ENCODE measurements at regions not wholly inside any gene's neighbourhood (a gene's known extent, or its start where the extent isn't known, plus 50 kb on each side); places are given as distances from the start of the nearest gene placed in this dataset.

DNA sequence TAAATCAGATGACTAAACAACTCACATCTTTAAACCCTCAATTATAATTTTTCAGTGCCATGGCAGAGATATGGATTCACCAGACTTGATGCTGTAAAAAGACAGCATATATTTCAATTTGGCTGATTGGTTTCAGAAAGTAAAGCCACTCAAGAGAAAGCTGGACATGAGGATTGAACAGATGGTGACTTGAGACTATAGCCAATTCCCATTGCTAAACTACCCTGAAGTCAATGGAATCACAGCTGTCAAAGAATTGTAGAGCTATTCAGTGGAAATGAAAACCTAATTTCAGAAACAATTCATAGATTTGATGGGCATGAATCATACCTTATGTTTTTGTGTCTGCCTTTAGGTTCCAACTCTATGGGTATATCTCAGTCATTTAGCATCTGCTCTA, 510.6 kb upstream of the BOD1L1 start:
- Mint-ChIP-seq H3K27ac (ENCODE audit: unreplicated experiment) (no peak overlapping the region), H3K9me3 (ENCODE audit: low read depth) (no peaks in the 10 kb centered on the region), H3K36me3 (ENCODE audit: low read depth) (no peaks in the 10 kb centered on the region), H3K4me3 (ENCODE audit: unreplicated experiment) (no peak overlapping the region), H3K4me1 (ENCODE audit: low read depth) (no peaks in the 10 kb centered on the region), H3K27me3 (ENCODE audit: low read depth) (peaks cover 8% of the 10 kb centered on the region)
- TF ChIP-seq, protein P1, sequence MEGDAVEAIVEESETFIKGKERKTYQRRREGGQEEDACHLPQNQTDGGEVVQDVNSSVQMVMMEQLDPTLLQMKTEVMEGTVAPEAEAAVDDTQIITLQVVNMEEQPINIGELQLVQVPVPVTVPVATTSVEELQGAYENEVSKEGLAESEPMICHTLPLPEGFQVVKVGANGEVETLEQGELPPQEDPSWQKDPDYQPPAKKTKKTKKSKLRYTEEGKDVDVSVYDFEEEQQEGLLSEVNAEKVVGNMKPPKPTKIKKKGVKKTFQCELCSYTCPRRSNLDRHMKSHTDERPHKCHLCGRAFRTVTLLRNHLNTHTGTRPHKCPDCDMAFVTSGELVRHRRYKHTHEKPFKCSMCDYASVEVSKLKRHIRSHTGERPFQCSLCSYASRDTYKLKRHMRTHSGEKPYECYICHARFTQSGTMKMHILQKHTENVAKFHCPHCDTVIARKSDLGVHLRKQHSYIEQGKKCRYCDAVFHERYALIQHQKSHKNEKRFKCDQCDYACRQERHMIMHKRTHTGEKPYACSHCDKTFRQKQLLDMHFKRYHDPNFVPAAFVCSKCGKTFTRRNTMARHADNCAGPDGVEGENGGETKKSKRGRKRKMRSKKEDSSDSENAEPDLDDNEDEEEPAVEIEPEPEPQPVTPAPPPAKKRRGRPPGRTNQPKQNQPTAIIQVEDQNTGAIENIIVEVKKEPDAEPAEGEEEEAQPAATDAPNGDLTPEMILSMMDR (IDR thresholded peaks at IDR 0.05), result no peak
- no peak for DNase-seq (ENCODE audit: low spot score)

DNA sequence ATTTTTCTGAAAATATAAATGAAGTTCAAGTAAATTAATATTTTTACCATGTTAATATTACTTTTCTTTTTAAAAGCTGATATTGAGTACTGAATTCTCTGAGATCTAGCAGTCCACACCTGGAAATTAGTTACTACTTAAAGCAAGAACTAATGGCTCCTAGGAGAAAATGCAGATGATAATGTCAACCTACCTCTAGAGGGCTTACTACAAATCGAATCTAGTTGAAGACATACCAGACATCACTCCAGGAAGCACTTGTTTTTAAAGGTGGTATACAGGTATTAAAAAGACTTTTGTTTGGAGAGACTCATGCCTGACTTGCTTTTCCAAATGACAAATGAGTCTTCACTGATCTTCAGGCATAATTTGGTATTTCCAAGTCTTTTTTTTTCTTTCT, 516.4 kb upstream of the BOD1L1 start:
- Mint-ChIP-seq H3K27ac (ENCODE audit: unreplicated experiment) (no peak overlapping the region), H3K36me3 (ENCODE audit: low read depth) (no peaks in the 10 kb centered on the region), H3K27me3 (ENCODE audit: low read depth) (peaks cover 2% of the 10 kb centered on the region), H3K4me1 (ENCODE audit: low read depth) (no peaks in the 10 kb centered on the region), H3K9me3 (ENCODE audit: low read depth) (no peaks in the 10 kb centered on the region), H3K4me3 (ENCODE audit: unreplicated experiment) (no peak overlapping the region)
- DNase-seq (ENCODE audit: low spot score), result no peak
- TF ChIP-seq, protein P1 (IDR thresholded peaks at IDR 0.05), result peak; percentile 26

DNA sequence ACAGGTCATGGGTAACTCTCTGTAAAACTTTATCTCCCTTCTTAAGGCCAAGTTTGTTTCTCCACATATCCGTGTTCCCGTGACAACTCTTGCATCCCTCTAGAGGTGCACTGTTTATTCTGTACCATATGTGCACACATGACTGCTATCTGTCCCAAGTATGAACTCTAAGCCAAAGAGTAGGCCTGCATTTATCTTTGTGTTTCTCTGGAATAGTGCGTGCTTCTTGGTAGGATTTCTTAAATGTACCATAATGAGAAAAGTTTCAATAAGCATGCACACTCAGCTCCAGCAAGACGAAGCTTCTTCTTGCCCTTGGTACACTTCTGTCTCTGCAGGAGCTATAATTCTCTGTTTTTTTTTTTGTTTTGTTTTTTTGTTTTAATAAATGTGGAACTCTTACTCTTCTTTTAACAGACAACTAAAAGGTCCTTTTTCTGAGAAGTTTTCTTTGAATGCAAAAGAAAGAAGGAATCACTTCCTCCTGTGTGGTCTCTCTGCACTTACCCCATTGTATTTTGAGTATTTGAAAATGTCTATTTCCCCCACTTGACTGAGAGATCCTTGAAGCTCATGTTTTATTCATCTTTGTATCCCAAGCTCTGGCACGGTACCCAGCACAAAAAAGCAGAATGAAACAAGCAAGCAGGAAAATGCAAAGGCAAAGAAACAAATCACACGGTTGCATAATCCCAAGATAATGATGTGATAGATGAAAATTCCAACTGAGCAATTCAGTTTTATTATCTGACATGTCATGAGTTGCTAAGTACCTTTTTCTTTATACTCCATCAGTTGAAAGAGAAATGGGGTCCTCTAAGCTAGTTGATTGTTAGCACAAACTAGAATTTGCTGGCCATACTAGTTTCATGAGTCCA, 521.9 kb upstream of the BOD1L1 start:
- Mint-ChIP-seq H3K27me3 (ENCODE audit: low read depth) (peaks cover 24% of the 10 kb centered on the region), H3K36me3 (ENCODE audit: low read depth) (no peaks in the 10 kb centered on the region), H3K27ac (ENCODE audit: unreplicated experiment) (no peak overlapping the region), H3K4me1 (ENCODE audit: low read depth) (no peaks in the 10 kb centered on the region), H3K9me3 (ENCODE audit: low read depth) (no peaks in the 10 kb centered on the region), H3K4me3 (ENCODE audit: unreplicated experiment) (no peak overlapping the region)
- no peak for DNase-seq (ENCODE audit: low spot score)
- TF ChIP-seq, protein P1 (IDR thresholded peaks at IDR 0.05), result no peak

DNA sequence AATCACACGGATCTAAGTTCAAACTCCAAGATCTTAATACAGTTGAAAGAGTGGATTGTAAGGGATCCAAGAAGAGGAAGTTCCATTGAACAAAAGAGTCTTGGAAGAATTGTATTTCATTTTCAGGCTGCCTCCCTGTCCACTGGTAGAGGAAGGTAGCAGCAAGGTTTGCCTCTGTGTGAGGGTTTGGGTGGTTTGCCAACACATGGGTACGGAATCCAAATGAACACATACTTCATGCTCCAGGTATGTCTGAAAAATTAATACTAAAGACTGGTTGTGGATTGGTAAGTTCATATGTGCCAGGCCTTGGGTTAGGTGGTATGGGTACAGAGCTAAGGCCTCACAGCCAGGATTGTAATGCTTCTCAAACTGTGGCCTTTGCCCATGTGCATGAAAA, 523.6 kb upstream of the BOD1L1 start:
- H3K9me3 Mint-ChIP-seq (ENCODE audit: low read depth), result no peaks in the 10 kb centered on the region
- DNase-seq (ENCODE audit: low spot score), result no peak
- H3K36me3 Mint-ChIP-seq (ENCODE audit: low read depth), result no peaks in the 10 kb centered on the region
- H3K4me1 Mint-ChIP-seq (ENCODE audit: low read depth), result no peaks in the 10 kb centered on the region
- H3K4me3 Mint-ChIP-seq (ENCODE audit: unreplicated experiment), result no peak overlapping the region
- H3K27me3 Mint-ChIP-seq (ENCODE audit: low read depth), result peaks cover 34% of the 10 kb centered on the region
- no peak overlapping the region for H3K27ac Mint-ChIP-seq (ENCODE audit: unreplicated experiment)
- TF ChIP-seq, protein P1 (IDR thresholded peaks at IDR 0.05), result no peak

DNA sequence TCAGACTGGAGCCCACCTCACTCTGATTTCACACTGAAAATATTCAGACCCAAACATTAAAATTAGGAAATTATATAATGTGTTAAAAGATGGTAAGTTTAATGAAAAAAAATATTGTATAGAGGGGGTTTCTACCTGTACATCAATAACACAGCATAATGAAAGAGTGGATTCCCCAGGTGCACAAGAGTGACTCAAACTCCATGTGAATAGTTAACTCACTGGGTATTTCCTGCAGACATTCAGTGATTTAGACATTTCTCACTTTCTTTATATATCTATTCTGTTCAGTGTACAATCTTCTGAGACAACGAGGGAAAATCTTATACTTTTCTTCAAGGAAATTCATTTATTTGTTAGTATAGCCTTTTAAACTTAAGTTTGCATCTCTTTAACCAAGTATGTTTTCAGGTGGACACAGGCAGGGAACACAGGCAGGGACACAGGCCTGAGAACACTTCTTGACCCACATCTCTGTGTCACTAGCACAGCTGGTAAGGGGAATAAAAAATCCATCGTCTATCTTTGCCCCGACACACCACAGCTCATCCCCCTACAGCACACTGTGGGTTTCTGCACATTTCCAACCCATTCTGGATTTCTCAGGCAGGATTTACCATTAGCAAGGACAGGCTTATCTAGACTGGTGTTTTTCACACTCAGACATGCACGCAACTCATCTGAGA, 525.5 kb upstream of the BOD1L1 start:
- Mint-ChIP-seq H3K27ac (ENCODE audit: unreplicated experiment) (no peak overlapping the region), H3K4me3 (ENCODE audit: unreplicated experiment) (no peak overlapping the region), H3K9me3 (ENCODE audit: low read depth) (no peaks in the 10 kb centered on the region), H3K4me1 (ENCODE audit: low read depth) (no peaks in the 10 kb centered on the region), H3K27me3 (ENCODE audit: low read depth) (peaks cover 44% of the 10 kb centered on the region), H3K36me3 (ENCODE audit: low read depth) (no peaks in the 10 kb centered on the region)
- TF ChIP-seq, protein P1 (IDR thresholded peaks at IDR 0.05), result no peak
- no peak for DNase-seq (ENCODE audit: low spot score)

All from chondrocyte (in vitro differentiated cells).